ENCODE measurements at regions not wholly inside any gene's neighbourhood (a gene's known extent, or its start where the extent isn't known, plus 50 kb on each side); places are given as distances from the start of the nearest gene placed in this dataset.

DNA sequence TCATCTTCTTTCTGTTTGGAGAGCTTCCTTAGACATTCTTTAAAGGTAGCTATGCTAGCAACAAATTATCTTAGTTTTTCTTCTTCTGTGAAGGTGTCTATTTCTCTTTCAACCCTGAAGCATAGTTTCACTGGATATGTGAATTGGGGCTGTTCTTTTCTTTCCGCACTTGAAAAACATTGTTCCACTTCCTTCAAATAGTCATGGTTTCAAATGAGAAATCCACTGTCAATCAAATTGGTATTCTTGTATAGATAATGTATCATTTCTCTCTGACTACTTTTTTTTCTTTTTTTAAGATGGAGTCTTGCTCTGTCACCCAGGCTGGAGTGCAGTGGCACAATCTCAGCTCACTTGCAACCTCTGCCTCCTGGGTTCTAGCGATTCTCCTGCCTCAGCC is 254.0 kb downstream of the ANAPC1 start (continued):
- TF ChIP-seq CHD7 (IDR thresholded peaks at IDR 0.05; ENCODE audit: insufficient replicate concordance, low read length), result no peak
- no peak for TF ChIP-seq SP4 (IDR thresholded peaks at IDR 0.05; ENCODE audit: low read length)
- TF ChIP-seq, protein P1, sequence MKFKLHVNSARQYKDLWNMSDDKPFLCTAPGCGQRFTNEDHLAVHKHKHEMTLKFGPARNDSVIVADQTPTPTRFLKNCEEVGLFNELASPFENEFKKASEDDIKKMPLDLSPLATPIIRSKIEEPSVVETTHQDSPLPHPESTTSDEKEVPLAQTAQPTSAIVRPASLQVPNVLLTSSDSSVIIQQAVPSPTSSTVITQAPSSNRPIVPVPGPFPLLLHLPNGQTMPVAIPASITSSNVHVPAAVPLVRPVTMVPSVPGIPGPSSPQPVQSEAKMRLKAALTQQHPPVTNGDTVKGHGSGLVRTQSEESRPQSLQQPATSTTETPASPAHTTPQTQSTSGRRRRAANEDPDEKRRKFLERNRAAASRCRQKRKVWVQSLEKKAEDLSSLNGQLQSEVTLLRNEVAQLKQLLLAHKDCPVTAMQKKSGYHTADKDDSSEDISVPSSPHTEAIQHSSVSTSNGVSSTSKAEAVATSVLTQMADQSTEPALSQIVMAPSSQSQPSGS (IDR thresholded peaks at IDR 0.05; ENCODE audit: low read length), result no peak
- TF ChIP-seq CBX8 (IDR thresholded peaks at IDR 0.05; ENCODE audit: borderline replicate concordance, low read depth, low read length), result no peak
- no peak for TF ChIP-seq RXRA (IDR thresholded peaks at IDR 0.05; ENCODE audit: insufficient read depth, low read depth, low read length)
- TF ChIP-seq FOSL1 (IDR thresholded peaks at IDR 0.05; ENCODE audit: insufficient read depth, low read depth, low read length), result no peak
- no peak for TF ChIP-seq SP2 (IDR thresholded peaks at IDR 0.05; ENCODE audit: low read length)
- TF ChIP-seq HDAC6 (IDR thresholded peaks at IDR 0.05; ENCODE audit: low read depth, low read length), result no peak
- no peak for TF ChIP-seq KDM5A (IDR thresholded peaks at IDR 0.05; ENCODE audit: low read length)
- no peak for TF ChIP-seq CREB1 (IDR thresholded peaks at IDR 0.05)
- TF ChIP-seq PHF8 (conservative IDR thresholded peaks at IDR 0.05; ENCODE audit: low read depth, low read length), result no peak

Measured in H1 (cell line).